Esophagus mucosa (tissue), 1 donor: ENCODE measurements at regions not wholly inside any gene's neighbourhood (a gene's known extent, or its start where the extent isn't known, plus 50 kb on each side); places are given as distances from the start of the nearest gene placed in this dataset.
"Not testable (repeated sequence)": the region's sequence is repeated elsewhere in the genome, so short reads cannot be mapped to it uniquely, and the experiment has no call there.

Experiments
- ATAC-seq: fragments of 200-7000 bp; cut with Tn5 transposase; one replicate; pipeline ENCODE4 v1.9.1; 2020
- donor health status: DM: yes; HTN: yes; CAD: no.

DNA sequence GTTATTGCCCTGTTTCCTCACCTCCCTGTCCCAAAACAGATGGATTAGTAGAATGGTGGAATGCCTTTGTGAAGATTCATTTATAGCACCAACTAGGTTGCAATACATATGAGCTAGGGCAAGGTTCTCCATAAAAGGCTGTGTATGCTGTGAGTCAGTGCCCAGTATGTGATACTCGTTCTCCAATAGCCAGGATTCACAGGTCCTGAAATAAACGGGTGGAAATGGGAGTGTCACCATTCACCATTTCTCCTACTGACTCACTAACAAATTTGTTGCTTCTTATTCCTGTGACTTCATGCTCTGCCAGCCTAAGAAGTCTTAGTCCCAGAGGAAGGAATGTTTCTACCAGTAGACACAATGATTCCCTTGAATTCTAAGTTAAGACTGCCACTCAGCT is 1745.4 kb downstream of the SLITRK1 start:
- no peak for ATAC-seq

DNA sequence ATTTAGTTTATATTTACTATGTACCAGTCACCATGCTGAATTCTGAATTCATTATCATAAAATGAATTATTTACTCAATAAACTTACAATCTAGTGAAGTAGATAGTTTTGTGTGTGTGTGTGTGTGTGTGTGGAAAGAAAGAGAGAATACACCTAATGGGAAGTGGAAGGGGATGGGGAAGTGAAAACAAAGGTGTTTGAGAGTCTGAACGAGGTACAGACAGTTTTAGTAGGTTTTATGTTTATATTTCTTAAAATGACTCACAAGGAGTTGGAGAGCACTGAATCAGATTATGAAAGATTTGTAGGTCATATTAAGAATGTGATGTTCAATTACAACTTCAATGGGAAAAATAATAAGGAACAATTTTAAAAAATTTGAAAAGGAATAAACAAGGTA is 1753.0 kb downstream of the SLITRK1 start:
- ATAC-seq, result no peak

DNA sequence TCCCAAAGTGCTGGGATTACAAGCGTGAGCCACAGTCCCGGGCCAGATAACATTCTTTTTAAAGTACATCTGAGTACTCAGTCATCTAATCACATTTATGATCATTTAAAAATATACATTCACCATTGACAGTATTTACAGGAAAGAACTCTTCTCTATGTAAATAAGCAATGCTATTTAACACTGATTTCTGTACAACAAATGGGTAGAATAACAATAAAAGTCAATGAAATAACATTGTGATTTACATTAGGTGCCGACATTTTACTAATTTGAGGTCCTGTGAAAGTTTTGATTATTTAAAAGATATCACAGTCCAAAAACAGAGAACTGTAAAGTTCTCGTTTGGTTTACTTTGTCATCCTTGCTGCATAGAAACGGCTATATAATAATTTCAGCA is 1763.7 kb downstream of the SLITRK1 start:
- ATAC-seq, result no peak

DNA sequence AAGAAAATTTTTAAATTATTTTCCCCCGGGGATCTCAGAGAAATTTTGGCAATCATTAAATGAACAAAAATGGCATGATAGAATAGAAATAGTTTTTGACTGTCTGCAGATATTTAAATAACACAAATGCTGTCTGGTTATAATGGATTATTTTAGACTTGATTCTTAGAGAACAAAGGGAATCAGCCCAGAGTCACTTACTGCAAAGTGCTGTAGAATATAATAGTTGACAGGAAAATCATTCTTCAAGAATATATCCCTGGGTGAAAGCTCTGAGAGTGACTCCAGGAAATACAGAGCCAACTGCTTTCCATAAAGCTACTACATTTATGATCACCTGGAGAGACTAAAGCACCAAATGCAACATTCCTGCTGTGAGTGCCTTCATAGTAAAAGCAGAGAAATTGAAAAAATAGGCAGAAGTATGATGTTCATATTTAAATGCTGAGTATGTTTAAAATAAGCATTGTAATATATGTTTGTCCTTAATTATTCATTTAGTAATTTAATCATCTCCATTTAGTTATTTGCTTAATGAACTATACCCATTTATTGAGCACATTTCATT is 1765.8 kb downstream of the SLITRK1 start:
- ATAC-seq, result no peak

DNA sequence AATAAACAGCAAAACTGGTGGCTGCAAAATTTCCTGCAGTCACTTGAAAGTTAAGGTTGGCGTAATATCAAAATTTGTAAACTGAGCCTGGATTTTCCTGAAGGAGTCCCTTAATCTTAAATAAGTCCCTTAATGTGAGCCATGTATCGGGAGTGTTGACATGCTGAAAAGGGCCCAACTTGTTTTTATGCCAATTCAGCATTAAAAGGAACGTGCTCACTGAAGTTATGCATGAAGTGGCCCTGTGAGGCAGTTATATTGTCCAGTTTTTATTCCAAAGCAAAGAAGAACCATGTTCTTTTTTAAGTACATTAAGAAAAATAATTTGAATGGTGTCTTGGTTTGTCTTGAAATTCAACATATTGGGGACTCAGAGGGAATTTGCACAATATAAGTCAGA is 1766.9 kb downstream of the SLITRK1 start:
- no peak for ATAC-seq

DNA sequence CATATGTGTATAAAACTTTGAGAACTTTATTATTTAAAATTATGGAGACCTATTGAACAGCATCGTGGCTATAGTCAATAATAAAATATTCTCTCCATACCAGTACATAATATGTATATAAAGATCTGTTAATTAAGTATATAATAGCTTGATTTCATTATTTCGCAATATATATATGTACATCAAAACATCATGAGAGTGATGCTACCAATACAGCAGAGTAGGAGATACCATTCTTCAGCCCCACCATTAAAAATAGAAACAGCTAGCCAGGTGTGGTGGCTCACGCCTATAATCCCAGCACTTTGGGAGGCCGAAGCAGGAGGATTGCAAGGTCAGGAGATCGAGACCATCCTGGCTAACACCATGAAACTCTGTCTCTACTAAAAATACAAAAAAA is 1755.3 kb upstream of the SPRY2 start:
- no peak for ATAC-seq

DNA sequence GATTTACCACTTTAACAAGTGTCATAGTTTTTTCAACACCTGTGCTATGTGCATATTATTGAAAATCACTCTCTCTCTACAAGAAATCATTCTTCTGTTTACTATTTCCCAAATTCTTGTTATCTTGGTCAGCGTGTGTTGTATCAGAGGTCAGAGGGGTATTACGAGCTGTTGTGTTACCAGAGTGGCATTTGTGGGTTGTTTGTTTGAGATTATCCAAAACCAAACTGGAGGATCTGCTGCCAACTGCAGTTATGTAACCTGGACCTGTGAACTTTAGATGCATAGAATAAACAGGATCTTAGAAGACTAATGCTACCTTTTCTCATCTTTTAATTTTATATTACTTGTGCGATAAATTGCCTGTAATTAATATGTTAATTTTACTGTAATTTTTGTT is 1751.4 kb upstream of the SPRY2 start:
- no peak for ATAC-seq

DNA sequence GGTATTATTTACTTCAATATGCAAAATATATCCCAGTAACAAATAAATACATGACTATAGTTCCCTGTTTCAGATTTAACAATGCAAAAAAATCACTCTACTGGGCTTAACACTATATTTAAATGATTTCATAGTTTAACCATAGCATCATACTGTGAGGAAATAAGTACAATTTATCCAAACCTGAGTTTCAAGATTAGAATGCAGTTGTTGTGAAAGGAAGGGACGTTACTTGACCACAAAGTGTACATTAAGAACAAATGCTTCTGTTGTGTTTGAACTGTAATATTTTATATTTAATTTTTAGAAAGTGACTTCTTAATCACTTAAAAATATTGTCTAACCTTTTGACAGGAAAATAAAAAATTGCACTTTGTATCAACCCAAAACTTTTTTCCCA is 1747.9 kb upstream of the SPRY2 start:
- ATAC-seq, result no peak

DNA sequence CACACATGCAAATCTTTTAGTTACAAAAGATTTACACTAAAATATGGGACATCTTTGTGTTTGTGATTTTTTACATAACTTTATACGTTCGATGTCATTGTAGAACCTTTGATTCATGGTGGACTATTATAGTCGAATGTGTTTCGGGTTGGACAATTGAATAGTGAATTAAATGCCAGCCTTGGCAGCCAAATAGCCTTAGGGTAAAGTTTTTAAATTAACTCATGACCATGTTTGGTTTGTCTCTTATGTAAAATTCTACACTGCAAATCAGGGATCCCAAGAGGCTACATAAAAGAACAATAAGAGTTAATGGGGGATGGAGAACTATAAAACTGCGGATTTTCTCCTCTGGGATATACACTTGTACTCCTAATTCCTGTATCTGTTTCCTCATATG is 1735.6 kb upstream of the SPRY2 start:
- no peak for ATAC-seq

DNA sequence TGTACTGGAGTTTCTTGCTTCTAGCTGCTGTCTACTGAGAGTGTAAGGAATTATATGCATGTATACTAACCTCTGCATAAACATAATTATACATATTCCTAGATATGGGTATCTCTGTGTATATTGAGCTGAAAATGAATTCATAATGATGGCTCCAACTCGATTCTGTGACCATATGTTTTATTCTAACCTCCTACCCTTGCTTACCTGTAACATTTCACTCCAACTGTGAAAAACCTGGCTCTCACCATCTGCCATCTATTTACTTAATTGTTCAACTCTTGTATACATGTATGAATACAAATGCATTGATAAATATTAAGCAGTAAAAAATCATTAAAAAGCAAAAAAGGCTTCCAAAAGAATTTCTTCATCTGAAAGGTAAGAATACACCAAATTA is 1729.5 kb upstream of the SPRY2 start:
- ATAC-seq, result no peak

DNA sequence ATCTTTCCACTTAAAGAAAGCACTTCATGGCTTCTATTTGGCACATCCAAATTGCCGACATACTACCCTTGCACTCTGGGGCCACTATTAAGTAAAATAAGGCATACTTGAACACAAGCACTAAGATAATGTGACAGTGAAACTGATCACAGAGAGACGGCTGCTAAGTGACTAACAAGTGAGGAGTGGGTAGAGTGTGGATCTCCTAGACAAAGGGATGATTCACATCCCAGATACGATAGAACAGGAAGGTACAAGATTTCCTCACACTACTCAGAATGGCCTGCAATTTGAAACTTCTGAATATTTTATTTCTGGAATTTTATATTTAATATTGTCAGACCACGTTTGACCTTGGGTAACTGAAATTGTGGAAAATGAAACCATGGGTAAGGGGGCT is 1721.8 kb upstream of the SPRY2 start:
- no peak for ATAC-seq

DNA sequence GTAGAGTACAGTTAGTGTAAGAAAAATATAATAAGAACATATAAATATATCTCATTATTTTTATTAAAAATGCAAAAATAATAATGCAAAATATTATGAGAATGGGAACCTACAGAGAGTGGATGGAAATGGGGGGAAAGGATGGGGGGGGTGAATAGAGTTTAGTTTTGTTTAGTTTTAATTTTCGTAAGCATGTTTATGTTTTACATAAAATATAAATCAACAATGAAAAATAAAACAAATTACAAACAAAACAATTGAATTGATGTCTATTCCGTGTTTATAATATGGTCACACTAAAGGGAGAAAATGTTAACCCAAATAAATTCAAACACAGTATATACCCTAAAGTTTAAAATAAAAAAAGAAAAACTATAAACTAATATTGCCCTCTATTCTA is 1717.4 kb upstream of the SPRY2 start:
- no peak for ATAC-seq

DNA sequence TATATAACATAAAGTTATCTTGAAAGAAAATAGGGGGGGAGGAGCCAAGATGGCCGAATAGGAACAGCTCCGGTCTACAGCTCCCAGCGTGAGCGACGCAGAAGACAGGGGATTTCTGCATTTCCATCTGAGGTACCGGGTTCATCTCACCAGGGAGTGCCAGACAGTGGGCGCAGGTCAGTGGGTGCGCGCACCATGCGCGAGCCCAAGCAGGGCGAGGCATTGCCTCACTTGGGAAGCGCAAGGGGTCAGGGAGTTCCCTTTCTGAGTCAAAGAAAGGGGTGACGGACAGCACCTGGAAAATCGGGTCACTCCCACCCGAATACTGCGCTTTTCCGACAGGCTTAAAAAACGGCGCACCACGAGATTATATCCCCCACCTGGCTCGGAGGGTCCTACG is 1704.4 kb upstream of the SPRY2 start:
- ATAC-seq, result not testable (repeated sequence)

DNA sequence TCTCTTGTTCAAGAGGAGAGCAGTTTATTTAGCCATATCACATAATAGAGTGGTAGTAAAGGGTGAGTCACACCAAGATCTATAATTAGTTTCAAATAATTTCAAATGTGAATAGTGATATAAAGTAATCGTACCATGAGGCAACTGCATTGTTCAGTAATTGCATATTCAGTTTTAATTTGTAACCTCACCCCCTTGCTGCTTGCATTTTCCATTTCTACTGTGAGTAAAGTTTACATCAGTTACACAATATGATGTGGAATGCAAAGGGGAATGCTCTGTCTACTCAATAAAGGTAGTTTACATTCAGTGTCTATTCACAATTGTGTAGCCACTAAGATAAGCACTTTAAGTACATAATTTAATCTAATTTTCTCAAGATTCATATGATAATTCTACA is 1695.7 kb upstream of the SPRY2 start:
- no peak for ATAC-seq

DNA sequence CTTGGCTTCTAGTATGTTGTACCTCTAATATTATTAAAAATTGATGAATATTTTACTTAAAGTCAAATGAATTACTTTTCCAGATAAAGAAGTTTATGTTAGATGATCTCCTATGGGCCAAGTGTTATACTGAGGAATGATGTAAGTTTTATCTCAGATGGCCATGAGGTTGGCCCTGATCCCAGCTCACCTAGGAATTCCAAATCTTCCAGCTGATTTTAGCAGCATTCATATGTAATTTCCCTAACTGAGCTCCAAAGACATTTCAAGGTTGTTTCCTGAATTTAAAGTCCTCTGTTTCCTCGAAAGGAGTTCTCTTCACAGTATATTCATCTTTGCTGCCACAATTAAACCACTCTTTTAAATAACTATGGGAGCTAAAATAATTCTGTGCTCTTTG is 1670.4 kb upstream of the SPRY2 start:
- no peak for ATAC-seq

DNA sequence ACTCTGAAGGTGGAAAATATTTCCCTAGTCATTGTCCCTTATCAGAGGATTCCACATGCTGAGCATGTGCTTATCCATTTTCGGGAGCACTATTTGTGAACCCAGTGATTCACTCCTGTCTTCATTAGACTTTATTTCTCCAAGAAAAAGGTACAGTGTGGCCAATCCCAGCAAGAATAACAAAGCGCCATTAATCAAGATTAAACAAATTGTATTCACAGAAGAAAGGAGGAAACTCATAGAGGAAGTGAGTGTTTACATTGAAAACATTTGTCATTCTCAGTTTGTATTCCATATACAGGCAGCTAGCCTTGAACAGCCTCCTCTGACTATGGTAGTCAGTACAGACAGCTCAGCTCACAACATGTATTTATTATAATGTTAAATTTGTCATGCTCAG is 1669.9 kb upstream of the SPRY2 start:
- ATAC-seq, result no peak

DNA sequence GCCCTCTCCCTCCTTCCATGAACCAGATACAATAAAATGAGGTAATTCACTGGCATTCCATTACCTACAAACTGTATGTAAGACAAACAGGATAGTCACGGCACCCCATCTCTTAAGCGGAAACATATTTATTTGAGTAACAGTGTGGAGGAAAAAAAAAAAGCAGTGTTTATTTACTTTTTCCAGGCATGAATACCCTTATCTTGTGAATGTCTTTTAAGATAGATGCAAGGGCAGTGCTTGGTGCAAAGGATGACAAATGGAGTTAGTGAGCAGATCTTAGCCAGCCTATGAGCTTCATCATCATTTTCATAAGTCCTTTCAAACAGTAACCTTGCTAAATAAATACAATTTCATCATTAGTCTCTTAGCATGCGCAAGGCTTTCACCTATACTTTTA is 1661.8 kb upstream of the SPRY2 start:
- no peak for ATAC-seq

DNA sequence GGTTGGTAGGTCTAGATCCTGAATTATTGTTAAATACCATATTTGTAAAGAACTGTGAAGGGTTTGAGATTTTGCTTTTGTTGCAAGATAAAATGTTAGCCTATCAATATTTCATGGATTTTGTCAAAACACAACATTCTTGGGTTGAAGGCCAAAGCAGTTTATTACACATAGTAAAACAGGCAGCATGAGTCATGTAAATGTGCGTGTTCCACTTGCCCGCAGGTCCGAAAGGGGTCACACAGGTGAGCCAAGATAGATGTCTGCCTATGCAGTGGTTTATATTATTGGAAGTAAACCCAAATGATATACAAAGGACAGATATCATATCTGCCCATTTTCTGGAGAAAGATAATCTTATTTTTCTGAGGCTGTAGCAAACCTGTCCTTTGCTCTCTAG is 1654.4 kb upstream of the SPRY2 start:
- ATAC-seq, result no peak

DNA sequence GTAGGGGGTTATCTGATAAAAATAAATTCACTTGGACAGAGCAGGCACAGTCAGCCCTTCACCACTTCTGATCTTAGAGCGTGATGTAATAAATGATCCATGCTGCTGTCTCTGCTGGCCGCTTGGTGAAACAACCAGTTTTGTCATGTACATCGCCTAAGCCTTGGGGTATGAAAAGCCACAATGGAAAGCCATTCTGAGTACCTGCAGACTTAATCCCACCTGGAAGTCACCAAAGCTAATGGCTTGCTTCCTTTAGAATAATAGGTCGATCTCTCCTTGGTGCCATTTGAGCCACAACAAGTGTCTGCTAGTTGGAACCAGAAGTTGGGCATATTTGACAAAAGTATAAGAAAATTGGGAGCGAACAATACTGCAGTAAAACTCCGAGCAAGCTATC is 1649.7 kb upstream of the SPRY2 start:
- no peak for ATAC-seq

DNA sequence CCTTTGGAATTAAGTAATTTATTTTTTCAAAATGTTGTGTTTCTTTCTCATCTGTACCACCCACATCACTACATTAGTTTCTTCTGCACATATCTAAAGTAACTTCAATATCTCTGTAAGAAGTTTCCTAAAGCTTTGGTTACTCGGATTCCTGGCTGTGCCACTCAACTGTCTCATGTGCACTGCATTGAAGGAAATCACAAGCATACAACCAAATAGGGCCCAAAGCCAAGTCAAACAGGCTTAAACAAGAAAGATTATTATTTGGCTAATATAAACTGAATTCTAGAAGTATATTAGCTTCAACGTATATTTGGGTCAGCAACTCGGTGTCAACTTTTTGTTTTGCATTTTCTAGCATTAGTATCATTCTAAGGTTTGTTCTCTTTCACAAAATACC is 1647.6 kb upstream of the SPRY2 start:
- ATAC-seq, result no peak

DNA sequence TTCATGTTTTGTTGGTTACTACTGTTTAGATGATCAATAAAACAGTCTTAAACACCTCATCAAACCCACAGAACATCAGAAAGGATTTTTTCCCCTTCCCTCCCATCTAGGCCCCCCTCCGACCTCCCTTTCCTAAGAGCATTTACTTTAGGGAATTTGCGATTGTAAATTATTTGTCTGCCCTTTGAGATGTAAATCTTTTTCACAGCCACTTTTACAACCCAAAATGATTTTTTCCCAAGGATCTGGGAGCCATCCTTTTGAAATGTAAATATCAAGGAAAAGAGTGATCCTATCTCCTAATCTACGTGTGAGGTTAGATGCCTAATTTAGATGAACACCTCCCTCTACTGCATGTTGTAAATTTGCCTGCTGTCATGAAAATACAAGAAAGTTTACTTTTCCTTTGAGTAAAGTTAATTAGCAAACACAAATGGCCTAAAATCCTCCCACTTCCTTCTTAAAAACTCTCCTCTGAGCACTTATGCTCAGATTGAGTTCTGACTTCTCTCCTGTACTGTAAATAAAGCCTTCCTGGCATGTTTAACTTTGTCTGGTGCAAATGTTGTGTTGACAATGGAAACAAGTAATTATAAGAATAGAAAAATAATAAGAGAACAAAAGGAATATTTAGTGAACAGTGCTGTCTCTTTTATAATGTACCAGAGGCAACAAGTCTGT is 1646.9 kb upstream of the SPRY2 start:
- ATAC-seq, result no peak

DNA sequence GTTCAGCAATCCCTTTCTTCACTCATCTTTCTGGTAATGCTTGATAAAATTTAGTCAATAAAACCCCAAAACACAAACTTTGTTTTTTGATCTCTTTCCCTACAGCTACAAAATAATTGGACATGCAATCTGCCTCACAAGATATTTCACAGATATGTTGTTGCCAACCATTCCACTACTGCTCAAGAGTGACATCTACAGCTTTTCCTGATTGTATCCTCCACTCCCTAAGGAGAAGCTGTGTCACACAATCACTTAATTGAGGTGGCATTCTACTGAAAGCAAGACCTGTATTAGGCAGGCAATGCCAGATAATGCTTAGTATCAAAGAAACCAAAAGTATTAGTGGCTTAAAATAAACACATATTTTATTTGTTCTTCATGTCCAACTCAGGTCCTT is 1646.2 kb upstream of the SPRY2 start:
- ATAC-seq, result no peak

DNA sequence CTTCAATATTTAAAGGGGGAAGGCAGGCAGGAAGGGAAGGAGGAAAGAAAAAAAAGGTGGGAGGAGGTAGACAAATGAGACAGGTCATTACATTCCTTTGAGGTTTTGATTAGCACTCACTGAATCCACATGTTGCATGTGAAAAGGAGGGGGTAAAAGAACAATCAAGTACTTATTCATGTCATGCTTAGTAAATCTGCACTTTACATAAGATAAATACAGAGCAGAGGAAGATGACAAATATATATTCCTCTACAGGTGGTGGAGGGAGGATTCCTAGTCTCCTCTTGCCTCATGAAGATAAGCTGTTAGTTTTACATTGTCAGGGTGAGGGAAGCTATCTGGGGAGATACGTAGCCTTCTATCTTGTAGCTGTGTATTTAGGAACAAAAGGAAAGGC is 1645.4 kb upstream of the SPRY2 start:
- ATAC-seq, result no peak

DNA sequence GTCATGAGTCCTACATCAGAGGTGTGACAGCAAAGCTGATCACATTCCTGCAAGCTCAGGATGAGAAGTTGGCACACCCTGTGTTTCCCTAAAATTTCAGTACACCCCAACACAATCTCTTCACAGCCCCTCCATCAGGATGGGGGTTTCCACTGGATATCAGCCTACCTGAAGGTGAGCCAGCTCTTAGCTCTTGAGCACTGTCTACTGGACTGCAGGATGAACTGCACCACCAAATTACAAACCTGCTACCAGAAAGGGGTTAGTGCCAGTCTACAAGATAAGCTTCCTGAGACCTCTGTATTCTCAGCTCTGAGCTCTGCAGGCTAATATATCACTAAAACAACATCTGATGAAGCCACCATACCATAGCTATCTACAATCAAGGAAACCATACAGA is 1616.2 kb upstream of the SPRY2 start:
- no peak for ATAC-seq

DNA sequence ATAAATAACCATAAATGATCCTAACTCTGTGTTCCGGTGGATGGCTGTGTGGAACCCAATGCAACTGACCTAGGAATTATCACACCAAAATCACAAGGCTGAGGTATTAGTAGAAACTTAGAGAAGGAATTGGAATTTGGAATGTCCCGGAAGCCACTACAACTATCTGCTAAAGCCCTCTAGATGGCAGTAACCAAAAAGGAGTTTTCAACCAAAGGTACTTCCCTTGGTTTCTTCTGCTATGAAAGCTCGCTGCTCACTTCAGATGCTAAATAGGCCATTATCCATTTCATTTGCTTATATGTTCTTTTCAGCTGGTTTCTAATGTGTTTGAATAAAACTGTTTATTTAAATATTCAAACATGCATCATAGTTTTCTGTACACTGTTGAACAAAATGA is 1589.1 kb upstream of the SPRY2 start:
- ATAC-seq, result no peak
